ENCODE measurements at regions not wholly inside any gene's neighbourhood (a gene's known extent, or its start where the extent isn't known, plus 50 kb on each side); places are given as distances from the start of the nearest gene placed in this dataset.

GRCh38 chr7:81498176-81498575 is 271.7 kb downstream of the HGF start:
- no peak for TF ChIP-seq CTCF (IDR thresholded peaks at IDR 0.05; ENCODE audit: low read length)
- no peak for TF ChIP-seq EZH2 (IDR thresholded peaks at IDR 0.05; ENCODE audit: borderline replicate concordance, low read length)

Measured in OCI-LY1 (cell line).